ENCODE measurements at regions not wholly inside any gene's neighbourhood (a gene's known extent, or its start where the extent isn't known, plus 50 kb on each side); places are given as distances from the start of the nearest gene placed in this dataset.

- intact Hi-C loops (cut with DNase I): no loop called here
- H3K4me1 ChIP-seq: no peaks in the 10 kb centered on the region
Measured at GRCh38 chr5:118379470-118379869, 608.9 kb downstream of the DTWD2 start.

DNA sequence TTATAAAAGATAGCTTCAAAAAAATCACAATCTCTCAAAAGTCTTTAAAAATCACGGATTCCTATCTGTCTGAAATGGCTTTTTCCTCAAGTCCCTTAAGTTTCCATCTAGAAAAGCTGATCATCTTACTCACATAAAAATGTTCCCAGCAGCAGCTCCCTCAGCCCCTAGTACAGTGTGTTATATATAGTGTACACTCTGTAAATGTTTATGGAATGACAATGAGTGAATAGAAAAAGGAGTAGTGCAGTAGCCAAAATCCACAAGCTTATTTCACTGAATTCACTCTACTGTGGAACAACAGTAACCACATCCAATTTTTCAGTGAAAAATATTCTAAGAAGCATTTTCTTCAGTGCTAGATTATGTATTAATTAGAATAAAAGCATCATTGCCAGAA is 609.4 kb downstream of the DTWD2 start:
- no peaks in the 10 kb centered on the region for H3K27me3 ChIP-seq
- H3K36me3 ChIP-seq: no peaks in the 10 kb centered on the region
- no peak overlapping the region for H3K27ac ChIP-seq
- DNase-seq (ENCODE audit: extremely low spot score in 2 of 2): no peak
- TF ChIP-seq, protein P1, sequence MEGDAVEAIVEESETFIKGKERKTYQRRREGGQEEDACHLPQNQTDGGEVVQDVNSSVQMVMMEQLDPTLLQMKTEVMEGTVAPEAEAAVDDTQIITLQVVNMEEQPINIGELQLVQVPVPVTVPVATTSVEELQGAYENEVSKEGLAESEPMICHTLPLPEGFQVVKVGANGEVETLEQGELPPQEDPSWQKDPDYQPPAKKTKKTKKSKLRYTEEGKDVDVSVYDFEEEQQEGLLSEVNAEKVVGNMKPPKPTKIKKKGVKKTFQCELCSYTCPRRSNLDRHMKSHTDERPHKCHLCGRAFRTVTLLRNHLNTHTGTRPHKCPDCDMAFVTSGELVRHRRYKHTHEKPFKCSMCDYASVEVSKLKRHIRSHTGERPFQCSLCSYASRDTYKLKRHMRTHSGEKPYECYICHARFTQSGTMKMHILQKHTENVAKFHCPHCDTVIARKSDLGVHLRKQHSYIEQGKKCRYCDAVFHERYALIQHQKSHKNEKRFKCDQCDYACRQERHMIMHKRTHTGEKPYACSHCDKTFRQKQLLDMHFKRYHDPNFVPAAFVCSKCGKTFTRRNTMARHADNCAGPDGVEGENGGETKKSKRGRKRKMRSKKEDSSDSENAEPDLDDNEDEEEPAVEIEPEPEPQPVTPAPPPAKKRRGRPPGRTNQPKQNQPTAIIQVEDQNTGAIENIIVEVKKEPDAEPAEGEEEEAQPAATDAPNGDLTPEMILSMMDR (IDR thresholded peaks at IDR 0.05): no peak
- TF ChIP-seq POLR2AphosphoS5 (IDR thresholded peaks at IDR 0.05; ENCODE audit: insufficient read depth in 1 of 2, low read depth in 1 of 2): no peak
- TF ChIP-seq POLR2A (IDR thresholded peaks at IDR 0.05): no peak
- no peaks in the 10 kb centered on the region for H3K4me1 ChIP-seq
- intact Hi-C loops (cut with DNase I): no loop called here
- no peaks in the 10 kb centered on the region for H3K9me3 ChIP-seq
- H3K4me3 ChIP-seq: no peak overlapping the region

More at GRCh38 chr5:118379470-118379869, 608.9 kb downstream of the DTWD2 start:
- Histone ChIP-seq H3K27me3 (no peaks in the 10 kb centered on the region), H3K4me3 (no peak overlapping the region), H3K36me3 (no peaks in the 10 kb centered on the region), H3K27ac (no peak overlapping the region), H3K9me3 (no peaks in the 10 kb centered on the region)
- TF ChIP-seq POLR2AphosphoS5 (IDR thresholded peaks at IDR 0.05; ENCODE audit: insufficient read depth in 1 of 2, low read depth in 1 of 2): no peak
- TF ChIP-seq, protein P1 (IDR thresholded peaks at IDR 0.05): no peak
- TF ChIP-seq POLR2A (IDR thresholded peaks at IDR 0.05): no peak
- no peak for DNase-seq (ENCODE audit: extremely low spot score in 2 of 2)

DNA sequence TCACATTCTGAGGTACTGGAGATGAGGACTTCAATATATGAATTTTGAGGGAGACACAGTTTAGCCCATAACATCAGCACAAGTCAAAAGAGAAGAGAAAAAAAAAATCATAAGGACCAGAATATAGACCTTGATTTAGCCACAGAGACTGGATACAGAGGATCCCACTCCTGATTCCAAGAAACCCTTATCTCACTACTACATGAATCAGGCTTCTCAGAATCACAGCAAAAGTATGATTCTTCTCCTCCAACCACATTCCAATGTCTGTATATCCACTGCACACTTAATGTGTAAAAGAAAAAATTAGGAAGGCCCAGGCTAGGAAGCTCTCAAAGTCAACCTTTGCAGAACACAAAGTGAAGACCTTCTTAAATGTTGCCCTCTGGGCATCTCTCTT is 610.9 kb downstream of the DTWD2 start:
- TF ChIP-seq POLR2AphosphoS5 (IDR thresholded peaks at IDR 0.05; ENCODE audit: insufficient read depth in 1 of 2, low read depth in 1 of 2) (no peak), POLR2A (IDR thresholded peaks at IDR 0.05) (no peak)
- TF ChIP-seq, protein P1 (IDR thresholded peaks at IDR 0.05): no peak
- Histone ChIP-seq H3K36me3 (no peaks in the 10 kb centered on the region), H3K4me3 (no peak overlapping the region), H3K27me3 (no peaks in the 10 kb centered on the region), H3K27ac (no peak overlapping the region), H3K9me3 (no peaks in the 10 kb centered on the region), H3K4me1 (no peaks in the 10 kb centered on the region)
- intact Hi-C loops (cut with DNase I): no loop called here
- DNase-seq (ENCODE audit: extremely low spot score in 2 of 2): no peak

GRCh38 chr5:118371973-118372831 is 616.1 kb downstream of the DTWD2 start:
- DNase-seq (ENCODE audit: extremely low spot score in 2 of 2): no peak
- intact Hi-C loops (cut with DNase I): no loop called here
- Histone ChIP-seq H3K9me3 (no peaks in the 10 kb centered on the region), H3K4me3 (no peak overlapping the region), H3K4me1 (no peaks in the 10 kb centered on the region), H3K27ac (no peak overlapping the region), H3K36me3 (no peaks in the 10 kb centered on the region), H3K27me3 (no peaks in the 10 kb centered on the region)
- TF ChIP-seq POLR2AphosphoS5 (IDR thresholded peaks at IDR 0.05; ENCODE audit: insufficient read depth in 1 of 2, low read depth in 1 of 2): no peak
- TF ChIP-seq POLR2A (IDR thresholded peaks at IDR 0.05): no peak
- TF ChIP-seq, protein P1 (IDR thresholded peaks at IDR 0.05): no peak

DNA sequence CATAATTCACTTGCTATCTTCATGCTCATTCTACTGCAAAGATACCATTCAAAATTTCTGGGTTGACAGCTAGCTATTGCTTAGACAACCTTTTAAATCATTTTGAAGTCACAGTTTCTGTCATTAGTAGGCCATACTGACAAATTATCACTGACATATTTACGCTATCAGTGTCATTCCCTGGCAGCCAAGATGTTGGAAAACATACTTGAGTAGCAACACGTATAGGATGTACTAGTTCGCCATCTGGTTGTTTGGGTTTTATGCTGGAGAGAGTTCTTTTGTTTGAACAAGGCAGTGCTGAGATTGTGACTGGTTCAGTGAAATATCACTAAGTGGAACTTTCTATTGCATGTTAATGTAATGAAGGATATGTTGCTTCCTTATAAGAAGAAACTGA is 621.9 kb downstream of the DTWD2 start:
- Histone ChIP-seq H3K36me3 (no peaks in the 10 kb centered on the region), H3K4me3 (no peak overlapping the region), H3K4me1 (no peaks in the 10 kb centered on the region), H3K27ac (no peak overlapping the region), H3K9me3 (no peaks in the 10 kb centered on the region), H3K27me3 (no peaks in the 10 kb centered on the region)
- TF ChIP-seq, protein P1 (IDR thresholded peaks at IDR 0.05): no peak
- TF ChIP-seq POLR2AphosphoS5 (IDR thresholded peaks at IDR 0.05; ENCODE audit: insufficient read depth in 1 of 2, low read depth in 1 of 2) (no peak), POLR2A (IDR thresholded peaks at IDR 0.05) (no peak)
- DNase-seq (ENCODE audit: extremely low spot score in 2 of 2): no peak
- intact Hi-C loops (cut with DNase I): no loop called here

Data from vagina (tissue), 2 donors.